IPS DF 19.7 (cell line): ENCODE measurements at regions not wholly inside any gene's neighbourhood (a gene's known extent, or its start where the extent isn't known, plus 50 kb on each side); places are given as distances from the start of the nearest gene placed in this dataset.
A peak's percentile ranks its signal among the peaks of the same experiment; 100 is the strongest.
"Not testable (repeated sequence)": the region's sequence is repeated elsewhere in the genome, so short reads cannot be mapped to it uniquely, and the experiment has no call there.

Source experiments
- DNase-seq: peaks from one replicate; pipeline ENCODE4 v3.0.0-alpha.2; 2013; ENCODE audit warnings: low read depth, low spot score

GRCh38 chr6:116982401-116982800 lies 105.4 kb downstream of the RFX6 start:
- no peak for DNase-seq

DNA sequence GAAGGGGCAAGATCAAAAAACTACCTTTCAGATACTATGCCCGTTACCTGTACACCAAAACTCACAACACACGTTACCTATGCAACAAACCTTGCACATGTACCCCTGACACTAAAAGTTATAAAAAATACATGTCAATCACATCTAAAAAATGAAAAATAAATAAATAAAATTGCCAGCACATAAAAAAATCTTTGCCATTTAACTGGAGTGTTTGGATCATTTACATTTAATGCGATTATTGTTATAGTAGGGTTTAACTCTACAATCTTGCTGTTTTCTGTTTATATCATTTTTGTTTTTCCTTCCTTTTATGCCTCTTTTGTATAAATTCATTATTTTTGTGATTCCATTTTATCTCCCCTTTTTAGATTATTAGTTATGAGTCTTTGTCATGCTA lies 106.3 kb downstream of the RFX6 start:
- no peak for DNase-seq

- no peak for DNase-seq
Observed at GRCh38 chr6:116986819-116987218, 109.8 kb downstream of the RFX6 start.

DNA sequence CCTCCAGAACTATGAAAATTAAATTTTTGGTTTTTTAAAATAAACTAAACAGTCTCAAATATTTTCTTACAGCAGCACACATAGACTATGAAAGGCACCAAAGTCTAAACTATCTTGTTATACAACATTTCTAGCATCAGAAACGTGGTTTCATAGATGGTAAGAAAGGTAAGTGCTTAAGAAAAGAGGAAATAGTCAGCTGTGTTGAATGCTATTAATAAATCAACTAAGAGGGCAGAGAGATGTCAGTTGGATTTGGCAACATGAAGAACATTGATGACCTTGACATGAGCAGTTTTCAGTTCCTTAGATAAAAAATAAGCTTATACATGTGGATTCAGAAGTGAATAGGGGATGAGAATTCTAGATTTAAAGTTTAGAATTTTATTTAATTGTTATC lies 113.6 kb downstream of the RFX6 start:
- no peak for DNase-seq

DNA sequence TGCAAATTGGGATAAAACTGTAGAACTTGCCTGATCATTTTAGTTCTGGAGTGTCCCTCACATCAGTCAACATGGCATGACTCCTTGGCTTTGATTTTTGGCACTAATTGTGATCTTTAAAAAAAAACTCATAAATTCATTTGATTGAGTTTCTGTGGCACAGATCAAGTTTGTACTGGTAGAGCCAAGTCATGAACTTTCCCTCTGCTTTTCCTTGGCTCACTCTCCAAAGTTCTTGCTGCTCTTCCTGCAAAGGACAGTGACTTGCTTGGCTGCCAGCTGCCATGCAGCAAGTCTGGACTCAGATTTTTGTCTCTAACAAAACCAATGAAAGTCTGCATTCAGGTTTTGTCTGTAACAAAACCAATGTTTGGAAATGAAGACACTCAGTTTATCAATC lies 115.5 kb downstream of the RFX6 start:
- DNase-seq, result no peak

- no peak for DNase-seq
Observed at GRCh38 chr6:116994447-116994846, 117.4 kb downstream of the RFX6 start.

GRCh38 chr6:116996842-116997241 lies 119.8 kb downstream of the RFX6 start:
- DNase-seq, result no peak

DNA sequence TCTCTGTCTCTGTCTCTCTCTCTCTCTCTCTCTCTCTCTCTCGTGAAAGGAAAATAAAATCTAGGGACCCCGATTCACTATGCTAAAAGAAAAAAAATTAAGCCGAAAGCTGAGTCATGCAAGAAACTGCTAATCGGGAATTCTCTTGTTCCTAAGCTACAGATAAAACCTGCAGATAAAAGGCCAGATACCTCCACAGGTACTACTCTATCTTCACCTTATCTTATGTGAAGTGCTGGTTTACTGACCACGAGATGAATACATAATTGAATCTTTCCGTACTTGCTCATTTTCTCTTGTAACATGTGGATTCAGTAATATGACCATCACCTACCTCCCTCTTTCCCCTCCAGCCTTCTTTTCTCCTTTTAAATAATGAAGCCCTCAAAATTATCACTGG lies 120.5 kb downstream of the RFX6 start:
- no peak for DNase-seq

DNA sequence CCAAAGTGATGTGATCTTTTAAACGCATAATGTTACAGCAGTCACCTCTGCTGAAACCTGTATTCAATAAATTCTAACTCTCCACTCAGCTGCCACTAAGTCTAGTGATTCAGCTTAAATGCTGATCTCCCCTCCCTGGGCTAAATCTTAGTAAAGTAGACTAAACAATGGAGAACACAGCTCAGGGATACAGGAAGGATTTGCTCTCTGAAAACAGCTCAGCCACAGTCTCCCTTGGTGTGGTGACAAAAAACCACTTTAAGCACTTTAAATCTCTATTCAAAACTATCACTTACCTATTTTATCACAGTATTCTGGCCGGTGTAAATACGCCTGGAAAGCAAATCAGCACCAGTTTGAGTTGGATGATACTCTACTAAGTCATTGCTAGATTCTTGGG lies 130.6 kb downstream of the RFX6 start:
- no peak for DNase-seq

DNA sequence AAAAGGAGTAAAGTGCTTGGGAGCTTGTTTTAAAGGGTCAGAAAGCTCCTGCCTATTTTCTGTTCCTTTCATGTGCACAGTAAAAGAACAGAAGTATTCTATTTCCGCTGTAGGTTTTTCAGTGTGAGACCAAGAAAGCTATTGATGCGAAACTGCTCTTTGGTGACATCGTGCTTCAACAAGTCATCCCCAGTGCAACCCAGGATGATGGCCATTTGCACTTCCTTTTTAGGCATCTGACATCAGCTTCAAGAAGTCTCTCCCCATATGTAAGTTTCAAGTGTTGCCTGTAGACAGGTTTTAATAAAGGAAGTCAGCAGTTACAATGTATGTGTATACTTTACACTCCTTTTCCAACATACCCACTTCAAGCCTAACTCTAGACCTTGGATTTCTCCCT lies 131.6 kb downstream of the RFX6 start:
- no peak for DNase-seq

GRCh38 chr6:117014641-117015473 lies 137.8 kb downstream of the RFX6 start:
- not testable (repeated sequence) for DNase-seq

GRCh38 chr6:117015474-117015804 lies 138.4 kb downstream of the RFX6 start:
- DNase-seq, result not testable (repeated sequence)

DNA sequence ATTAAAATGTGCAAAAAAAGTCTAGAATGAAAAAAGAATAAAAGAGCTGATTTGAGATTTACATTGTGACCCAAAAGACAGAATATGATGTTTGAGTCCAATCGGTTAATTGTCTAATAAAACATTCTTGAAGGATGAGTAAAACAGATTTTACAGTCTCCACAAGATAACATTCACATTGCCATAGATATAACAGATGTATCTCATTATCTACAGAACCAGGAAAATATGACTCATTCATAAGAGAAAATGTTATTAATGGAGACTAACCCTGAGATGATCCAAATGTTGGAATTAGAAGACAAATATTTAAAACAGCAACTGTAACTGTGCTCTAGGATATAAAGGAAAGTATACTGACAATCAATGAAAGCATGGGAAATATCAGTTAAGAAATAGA lies 141.7 kb downstream of the RFX6 start:
- DNase-seq, result no peak

DNA sequence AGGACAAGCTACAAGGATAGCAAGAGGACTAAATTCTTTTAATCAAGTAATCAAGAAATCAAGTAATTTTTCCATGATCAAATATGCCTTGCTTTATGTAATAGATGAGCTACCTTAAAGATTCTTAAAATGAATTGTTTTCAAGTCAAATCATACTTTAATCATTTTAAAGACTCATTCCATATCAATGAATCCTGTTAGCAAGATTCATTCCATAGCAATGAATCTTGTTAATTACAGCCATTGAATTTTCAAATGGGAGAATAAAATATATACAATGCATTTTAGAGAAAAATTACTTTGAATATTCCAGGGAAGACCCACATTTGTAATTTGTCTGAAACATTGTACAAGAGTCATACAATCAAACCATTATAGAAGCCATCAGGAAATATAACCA lies 145.7 kb downstream of the RFX6 start:
- no peak for DNase-seq

GRCh38 chr6:117025310-117025709 lies 148.3 kb downstream of the RFX6 start:
- no peak for DNase-seq

DNA sequence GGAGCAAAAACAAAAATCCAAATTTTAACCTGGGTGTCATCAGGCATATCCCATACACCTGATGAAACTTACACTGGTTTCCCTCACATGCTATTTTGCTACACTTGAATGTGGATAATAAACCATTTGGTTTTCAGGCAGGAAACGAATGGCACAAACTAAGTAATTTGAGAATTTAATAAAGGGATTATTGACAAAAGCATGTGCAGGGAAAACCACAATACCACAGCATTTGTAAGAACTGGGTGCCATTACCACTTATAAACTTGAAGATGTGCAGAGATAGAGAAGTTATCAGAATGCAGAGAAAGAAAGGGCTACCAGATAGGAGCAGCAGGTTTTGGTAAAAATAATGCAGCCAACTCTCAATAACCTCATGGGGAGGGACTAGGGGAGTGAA lies 151.2 kb downstream of the RFX6 start:
- no peak for DNase-seq

GRCh38 chr6:117034547-117034946 lies 157.5 kb downstream of the RFX6 start:
- DNase-seq, result no peak

- no peak for DNase-seq
Observed at GRCh38 chr6:117034971-117035370, 157.9 kb downstream of the RFX6 start.

GRCh38 chr6:117050301-117050700 lies 173.3 kb downstream of the RFX6 start:
- no peak for DNase-seq

DNA sequence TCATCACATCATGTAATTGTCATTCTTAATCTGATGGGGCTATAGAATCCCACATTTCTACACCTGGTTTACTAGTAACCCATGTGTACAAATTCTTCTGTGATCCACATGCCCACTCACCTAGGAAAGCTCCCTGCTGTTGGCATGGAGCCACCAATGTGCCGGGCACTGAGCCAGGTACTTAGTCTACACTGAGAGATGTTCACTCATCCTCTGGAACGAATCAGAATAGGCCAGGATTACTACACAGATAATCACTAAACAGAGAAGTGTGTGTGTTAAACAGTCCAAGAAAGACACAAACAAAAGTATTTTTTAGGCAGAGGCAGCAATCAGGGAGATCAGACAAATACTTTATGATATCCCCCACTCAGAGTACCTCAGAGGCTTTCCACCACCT lies 193.2 kb upstream of the VGLL2 start:
- no peak for DNase-seq

GRCh38 chr6:117072781-117073180 lies 192.6 kb upstream of the VGLL2 start:
- peak; percentile 54 for DNase-seq

DNA sequence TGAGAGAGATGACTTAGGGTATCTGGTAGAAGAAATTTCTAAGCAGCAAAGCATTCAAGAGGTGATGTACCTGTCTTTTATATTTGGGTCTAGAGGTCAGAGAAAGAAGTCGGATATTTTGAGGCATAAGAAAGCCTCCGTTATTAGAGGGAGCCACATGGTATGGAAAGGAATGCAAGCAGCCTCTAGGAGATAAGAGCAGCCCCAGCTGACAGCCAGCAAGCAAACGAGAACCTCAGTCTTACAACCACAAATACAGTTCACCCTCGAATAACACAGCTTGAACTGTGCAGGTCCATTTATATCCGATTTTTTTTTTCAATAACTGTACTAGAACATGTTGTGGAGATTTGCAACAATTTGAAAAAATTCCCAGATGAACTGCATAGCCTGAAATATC lies 190.7 kb upstream of the VGLL2 start:
- no peak for DNase-seq

GRCh38 chr6:117075218-117075617 lies 190.1 kb upstream of the VGLL2 start:
- no peak for DNase-seq

GRCh38 chr6:117076076-117076475 lies 189.3 kb upstream of the VGLL2 start:
- DNase-seq, result no peak
